Kidney epithelial cell (primary cell): ENCODE measurements at regions not wholly inside any gene's neighbourhood (a gene's known extent, or its start where the extent isn't known, plus 50 kb on each side); places are given as distances from the start of the nearest gene placed in this dataset.

Experiments
- DNase-seq: peaks from one replicate; pipeline ENCODE4 v3.0.0-alpha.2; 2010; ENCODE audit warnings: low read depth
- H3K27me3 ChIP-seq: 2 replicates; pipeline ENCODE4 v1.6.0; 2011; ENCODE audit warnings: low read length; ENCODE audit not compliant: control insufficient read depth, insufficient read depth
- H3K36me3 ChIP-seq: 2 replicates; pipeline ENCODE4 v1.5.1; 2011; ENCODE audit warnings: low read length; ENCODE audit not compliant: control insufficient read depth, insufficient read depth
- H3K4me3 ChIP-seq: 2 replicates; pipeline ENCODE4 v1.5.1; 2011; ENCODE audit warnings: low read depth, mild to moderate bottlenecking, control low read depth, low read length
- TF ChIP-seq, protein P1 (sequence below): IDR thresholded peaks from 2 replicates; pipeline ENCODE4 v1.5.1; 2011; ENCODE audit warnings: mild to moderate bottlenecking, moderate library complexity, low read length, control low read depth, inconsistent platforms; ENCODE audit not compliant: insufficient read depth, poor library complexity, severe bottlenecking

DNA sequence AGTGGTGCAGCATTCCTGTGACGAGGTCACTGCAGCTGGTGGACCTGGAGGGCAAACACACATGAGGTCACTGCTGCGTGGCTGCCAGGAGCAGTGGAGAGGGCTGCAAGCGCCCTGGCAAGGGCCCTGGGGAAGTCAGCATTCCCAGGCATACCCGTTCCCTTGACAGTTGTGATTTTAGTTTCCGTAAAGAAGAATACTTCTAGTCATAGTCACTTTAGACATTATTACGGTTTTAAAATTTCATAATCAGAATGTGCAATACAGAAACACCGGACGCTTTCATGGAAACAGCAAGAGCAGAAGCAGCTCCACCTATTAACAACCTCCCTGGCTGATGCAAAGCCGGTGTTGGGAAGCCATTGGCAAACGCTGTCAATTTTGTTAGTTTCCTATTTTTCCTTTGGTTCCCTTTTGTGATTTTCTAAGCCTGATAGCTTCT, 129.8 kb downstream of the GADD45G start:
- H3K36me3 ChIP-seq = no peaks in the 10 kb centered on the region
- TF ChIP-seq, protein P1, sequence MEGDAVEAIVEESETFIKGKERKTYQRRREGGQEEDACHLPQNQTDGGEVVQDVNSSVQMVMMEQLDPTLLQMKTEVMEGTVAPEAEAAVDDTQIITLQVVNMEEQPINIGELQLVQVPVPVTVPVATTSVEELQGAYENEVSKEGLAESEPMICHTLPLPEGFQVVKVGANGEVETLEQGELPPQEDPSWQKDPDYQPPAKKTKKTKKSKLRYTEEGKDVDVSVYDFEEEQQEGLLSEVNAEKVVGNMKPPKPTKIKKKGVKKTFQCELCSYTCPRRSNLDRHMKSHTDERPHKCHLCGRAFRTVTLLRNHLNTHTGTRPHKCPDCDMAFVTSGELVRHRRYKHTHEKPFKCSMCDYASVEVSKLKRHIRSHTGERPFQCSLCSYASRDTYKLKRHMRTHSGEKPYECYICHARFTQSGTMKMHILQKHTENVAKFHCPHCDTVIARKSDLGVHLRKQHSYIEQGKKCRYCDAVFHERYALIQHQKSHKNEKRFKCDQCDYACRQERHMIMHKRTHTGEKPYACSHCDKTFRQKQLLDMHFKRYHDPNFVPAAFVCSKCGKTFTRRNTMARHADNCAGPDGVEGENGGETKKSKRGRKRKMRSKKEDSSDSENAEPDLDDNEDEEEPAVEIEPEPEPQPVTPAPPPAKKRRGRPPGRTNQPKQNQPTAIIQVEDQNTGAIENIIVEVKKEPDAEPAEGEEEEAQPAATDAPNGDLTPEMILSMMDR = no peak
- H3K27me3 ChIP-seq = peaks cover 7% of the 10 kb centered on the region
- no peak overlapping the region for H3K4me3 ChIP-seq
- no peak for DNase-seq

DNA sequence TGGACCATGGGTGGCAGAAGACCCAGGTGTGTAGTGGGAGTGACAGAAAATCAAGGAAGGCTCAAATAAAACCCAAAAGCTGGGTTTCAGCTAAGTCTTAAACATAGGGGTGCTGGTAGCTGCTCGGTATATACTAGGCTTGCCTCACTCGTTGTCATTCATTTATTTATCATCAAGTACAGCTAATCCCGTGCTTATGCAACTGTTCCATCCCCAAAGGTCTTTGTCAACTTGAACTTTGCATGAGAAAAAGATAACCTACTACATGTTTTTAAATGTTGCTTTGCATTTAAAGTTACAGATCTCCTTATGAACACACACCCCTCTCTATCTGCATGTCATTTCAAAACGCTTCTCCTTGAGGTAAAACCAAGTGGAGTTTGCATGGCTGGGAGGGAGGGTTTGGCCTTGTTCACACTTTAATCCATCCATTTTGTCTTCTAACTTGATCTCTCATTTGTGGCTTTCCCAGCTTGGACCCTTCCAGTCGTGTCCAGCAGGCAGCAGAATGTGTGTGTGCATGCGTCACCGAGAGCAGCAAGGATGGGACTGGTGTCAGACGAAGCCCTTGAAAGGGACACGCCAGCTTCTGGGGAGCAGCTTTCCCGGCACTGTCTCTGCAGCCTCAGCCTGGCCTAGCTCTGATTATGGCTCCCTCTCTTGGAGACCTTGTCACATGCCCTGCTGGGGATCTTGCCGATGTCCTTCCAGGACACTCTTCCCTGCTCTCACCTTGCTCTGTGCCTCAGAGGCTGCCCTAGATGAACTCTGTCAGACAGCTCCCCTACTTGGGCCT, 133.5 kb downstream of the GADD45G start:
- H3K27me3 ChIP-seq = peaks cover 5% of the 10 kb centered on the region
- no peaks in the 10 kb centered on the region for H3K36me3 ChIP-seq
- TF ChIP-seq, protein P1 = no peak
- no peak for DNase-seq
- H3K4me3 ChIP-seq = no peak overlapping the region

DNA sequence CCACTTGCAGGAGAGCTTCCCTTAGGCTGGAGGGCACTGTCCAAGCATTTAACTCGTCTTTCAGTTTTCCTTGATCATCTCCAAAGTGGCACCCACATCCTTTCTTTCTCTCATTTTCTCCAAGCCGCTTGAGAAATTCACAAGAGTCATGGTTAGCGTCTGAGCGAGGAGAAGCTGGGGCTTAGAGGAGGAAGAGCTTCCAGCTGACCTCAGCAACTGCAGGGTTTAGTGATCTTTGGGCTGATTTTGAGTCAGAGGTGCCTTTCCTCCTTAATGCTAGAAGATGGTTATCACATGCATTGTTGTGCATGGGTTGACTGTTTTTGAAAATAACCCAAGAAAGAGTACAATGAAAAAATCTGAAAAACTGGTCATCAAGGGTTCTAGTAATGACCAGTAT, 134.7 kb downstream of the GADD45G start:
- DNase-seq = no peak
- TF ChIP-seq, protein P1 = no peak
- H3K36me3 ChIP-seq = no peaks in the 10 kb centered on the region
- H3K27me3 ChIP-seq = peaks cover 5% of the 10 kb centered on the region
- H3K4me3 ChIP-seq = no peak overlapping the region

DNA sequence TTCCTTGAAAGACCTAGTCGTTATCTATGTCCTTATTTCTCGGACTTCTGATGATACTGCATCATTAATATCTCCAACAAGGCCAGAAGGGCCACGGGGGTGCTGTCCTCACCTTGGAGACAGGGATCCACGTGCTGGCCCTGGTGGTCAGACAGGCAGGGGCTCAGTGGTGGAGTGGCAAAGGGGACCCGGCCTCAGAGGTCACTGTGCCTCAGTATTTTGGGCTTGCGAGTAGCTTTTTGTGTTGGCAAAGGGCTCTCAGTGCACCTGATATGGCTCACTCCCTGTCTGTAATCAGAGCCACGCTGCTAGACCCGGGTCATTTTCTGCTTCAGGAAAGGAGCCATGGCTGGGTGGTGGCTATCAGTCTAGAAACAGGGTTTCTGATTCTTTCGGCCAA, 135.1 kb downstream of the GADD45G start:
- Histone ChIP-seq H3K36me3 (no peaks in the 10 kb centered on the region), H3K4me3 (no peak overlapping the region), H3K27me3 (peaks cover 5% of the 10 kb centered on the region)
- DNase-seq = no peak
- TF ChIP-seq, protein P1 = no peak

DNA sequence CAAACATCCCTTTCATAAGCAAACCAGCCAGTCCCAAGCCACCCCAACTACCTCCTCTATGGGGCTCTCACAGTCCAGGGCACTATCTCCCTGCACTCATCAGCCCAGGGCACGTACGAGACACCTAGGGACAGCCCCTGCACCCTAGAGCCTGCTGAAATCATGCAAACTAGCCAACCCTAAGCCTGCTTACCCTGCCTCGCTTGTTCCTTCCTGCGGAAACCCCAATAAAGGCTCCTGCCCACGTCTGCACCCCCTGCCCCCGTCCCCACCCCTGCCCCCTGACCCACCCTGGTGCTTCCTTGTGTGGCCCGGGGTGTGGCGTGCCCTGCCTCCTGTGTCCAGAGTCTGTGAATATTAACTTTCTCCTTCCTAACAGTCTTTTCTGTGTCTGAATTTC, 135.9 kb downstream of the GADD45G start:
- no peak overlapping the region for H3K4me3 ChIP-seq
- H3K36me3 ChIP-seq = no peaks in the 10 kb centered on the region
- TF ChIP-seq, protein P1 = no peak
- no peak for DNase-seq
- peaks cover 5% of the 10 kb centered on the region for H3K27me3 ChIP-seq

DNA sequence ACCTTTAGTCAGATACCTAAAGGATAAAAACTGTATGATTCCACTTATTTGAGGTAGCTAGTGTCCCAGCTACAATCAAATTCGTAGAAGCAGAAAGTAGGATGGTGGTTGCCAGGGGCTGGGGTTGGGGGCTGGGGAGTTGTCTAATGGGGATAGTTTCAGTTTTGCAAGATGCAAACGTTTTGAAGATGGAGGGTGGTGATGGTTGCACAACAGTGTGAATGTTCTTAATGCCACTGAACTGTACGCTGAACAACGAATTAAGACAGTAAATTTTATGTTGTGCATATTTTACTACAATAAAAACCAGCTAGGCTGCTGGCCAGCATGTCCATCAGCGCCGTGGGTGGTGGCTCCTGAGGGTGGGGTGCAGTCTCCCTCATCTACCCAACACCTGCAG, 137.8 kb downstream of the GADD45G start:
- TF ChIP-seq, protein P1 = no peak
- peaks cover 5% of the 10 kb centered on the region for H3K27me3 ChIP-seq
- DNase-seq = no peak

More for the DNA sequence above, 137.8 kb downstream of the GADD45G start:
- Histone ChIP-seq H3K36me3 (no peaks in the 10 kb centered on the region), H3K4me3 (no peak overlapping the region)
